ENCODE measurements at regions not wholly inside any gene's neighbourhood (a gene's known extent, or its start where the extent isn't known, plus 50 kb on each side); places are given as distances from the start of the nearest gene placed in this dataset.

- H3K36me3 ChIP-seq (ENCODE audit: control insufficient read depth, insufficient read depth, low read length): no peaks in the 10 kb centered on the region
- no peaks in the 10 kb centered on the region for H3K4me1 ChIP-seq
- no peak overlapping the region for H3K27ac ChIP-seq
- no peak overlapping the region for H3K9ac ChIP-seq
- no peaks in the 10 kb centered on the region for H3K27me3 ChIP-seq (ENCODE audit: control insufficient read depth, insufficient read depth, low read length)
- no peaks in the 10 kb centered on the region for H3K9me3 ChIP-seq (ENCODE audit: control insufficient read depth, low read length)
- H3K4me2 ChIP-seq (ENCODE audit: low read length): no peak overlapping the region
- no peak overlapping the region for H2AFZ ChIP-seq
- H3K4me3 ChIP-seq (ENCODE audit: low read depth, low read length): no peak overlapping the region
- no peaks in the 10 kb centered on the region for H3K79me2 ChIP-seq
- TF ChIP-seq, protein P1, sequence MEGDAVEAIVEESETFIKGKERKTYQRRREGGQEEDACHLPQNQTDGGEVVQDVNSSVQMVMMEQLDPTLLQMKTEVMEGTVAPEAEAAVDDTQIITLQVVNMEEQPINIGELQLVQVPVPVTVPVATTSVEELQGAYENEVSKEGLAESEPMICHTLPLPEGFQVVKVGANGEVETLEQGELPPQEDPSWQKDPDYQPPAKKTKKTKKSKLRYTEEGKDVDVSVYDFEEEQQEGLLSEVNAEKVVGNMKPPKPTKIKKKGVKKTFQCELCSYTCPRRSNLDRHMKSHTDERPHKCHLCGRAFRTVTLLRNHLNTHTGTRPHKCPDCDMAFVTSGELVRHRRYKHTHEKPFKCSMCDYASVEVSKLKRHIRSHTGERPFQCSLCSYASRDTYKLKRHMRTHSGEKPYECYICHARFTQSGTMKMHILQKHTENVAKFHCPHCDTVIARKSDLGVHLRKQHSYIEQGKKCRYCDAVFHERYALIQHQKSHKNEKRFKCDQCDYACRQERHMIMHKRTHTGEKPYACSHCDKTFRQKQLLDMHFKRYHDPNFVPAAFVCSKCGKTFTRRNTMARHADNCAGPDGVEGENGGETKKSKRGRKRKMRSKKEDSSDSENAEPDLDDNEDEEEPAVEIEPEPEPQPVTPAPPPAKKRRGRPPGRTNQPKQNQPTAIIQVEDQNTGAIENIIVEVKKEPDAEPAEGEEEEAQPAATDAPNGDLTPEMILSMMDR (IDR thresholded peaks at IDR 0.05): no peak
These were observed 571.9 kb upstream of the ZNF385D start for GRCh38 chr3:22322861-22323260.

GRCh38 chr3:22326305-22326704 is 575.3 kb upstream of the ZNF385D start:
- H3K36me3 ChIP-seq (ENCODE audit: control insufficient read depth, insufficient read depth, low read length): no peaks in the 10 kb centered on the region
- TF ChIP-seq, protein P1 (IDR thresholded peaks at IDR 0.05): no peak

GRCh38 chr3:22334996-22335395 is 584.0 kb upstream of the ZNF385D start:
- H3K27ac ChIP-seq: no peak overlapping the region
- H2AFZ ChIP-seq: no peak overlapping the region
- TF ChIP-seq, protein P1 (IDR thresholded peaks at IDR 0.05): no peak
- no peaks in the 10 kb centered on the region for H3K4me1 ChIP-seq
- no peaks in the 10 kb centered on the region for H3K36me3 ChIP-seq (ENCODE audit: control insufficient read depth, insufficient read depth, low read length)
- no peak overlapping the region for H3K9ac ChIP-seq
- H3K4me3 ChIP-seq (ENCODE audit: low read depth, low read length): no peak overlapping the region
- H3K27me3 ChIP-seq (ENCODE audit: control insufficient read depth, insufficient read depth, low read length): no peaks in the 10 kb centered on the region
- no peaks in the 10 kb centered on the region for H3K9me3 ChIP-seq (ENCODE audit: control insufficient read depth, low read length)
- no peak overlapping the region for H3K4me2 ChIP-seq (ENCODE audit: low read length)
- H3K79me2 ChIP-seq: no peaks in the 10 kb centered on the region

More at GRCh38 chr3:22326305-22326704, 575.3 kb upstream of the ZNF385D start:
- no peak overlapping the region for H3K27ac ChIP-seq
- H2AFZ ChIP-seq: no peak overlapping the region
- H3K9me3 ChIP-seq (ENCODE audit: control insufficient read depth, low read length): no peaks in the 10 kb centered on the region
- no peaks in the 10 kb centered on the region for H3K79me2 ChIP-seq
- no peak overlapping the region for H3K4me2 ChIP-seq (ENCODE audit: low read length)
- no peak overlapping the region for H3K4me3 ChIP-seq (ENCODE audit: low read depth, low read length)
- no peaks in the 10 kb centered on the region for H3K4me1 ChIP-seq
- no peaks in the 10 kb centered on the region for H3K27me3 ChIP-seq (ENCODE audit: control insufficient read depth, insufficient read depth, low read length)
- H3K9ac ChIP-seq: no peak overlapping the region

- H3K27ac ChIP-seq: no peak overlapping the region
- no peak overlapping the region for H2AFZ ChIP-seq
- no peak overlapping the region for H3K4me2 ChIP-seq (ENCODE audit: low read length)
- TF ChIP-seq, protein P1 (IDR thresholded peaks at IDR 0.05): no peak
- no peaks in the 10 kb centered on the region for H3K27me3 ChIP-seq (ENCODE audit: control insufficient read depth, insufficient read depth, low read length)
- no peaks in the 10 kb centered on the region for H3K4me1 ChIP-seq
- no peaks in the 10 kb centered on the region for H3K36me3 ChIP-seq (ENCODE audit: control insufficient read depth, insufficient read depth, low read length)
- H3K9ac ChIP-seq: no peak overlapping the region
- no peak overlapping the region for H3K4me3 ChIP-seq (ENCODE audit: low read depth, low read length)
- H3K79me2 ChIP-seq: no peaks in the 10 kb centered on the region
- no peaks in the 10 kb centered on the region for H3K9me3 ChIP-seq (ENCODE audit: control insufficient read depth, low read length)
These were observed 598.3 kb upstream of the ZNF385D start for GRCh38 chr3:22349215-22349851.

DNA sequence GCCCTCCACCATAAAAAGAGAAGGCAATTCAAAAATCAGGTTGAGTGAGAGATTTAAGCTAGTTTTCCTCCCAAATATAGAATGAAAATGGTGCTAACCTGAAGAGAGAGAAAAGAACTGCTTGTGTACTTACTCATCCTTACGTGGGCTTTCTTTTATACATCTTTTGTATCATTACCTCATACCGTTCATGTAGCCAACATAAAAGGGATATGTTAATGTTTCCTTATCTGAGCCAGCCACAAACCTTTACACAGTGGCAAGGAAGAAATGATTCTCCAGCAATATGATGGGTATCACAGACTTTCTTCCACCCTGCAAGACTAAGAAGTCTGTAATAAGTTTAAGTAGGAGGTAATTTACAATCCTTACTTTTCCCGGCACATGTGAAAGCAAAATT is 600.8 kb upstream of the ZNF385D start:
- H3K79me2 ChIP-seq: no peaks in the 10 kb centered on the region
- H3K4me1 ChIP-seq: no peaks in the 10 kb centered on the region
- H3K9ac ChIP-seq: no peak overlapping the region
- H3K36me3 ChIP-seq (ENCODE audit: control insufficient read depth, insufficient read depth, low read length): no peaks in the 10 kb centered on the region
- H3K27ac ChIP-seq: no peak overlapping the region
- H2AFZ ChIP-seq: no peak overlapping the region
- H3K27me3 ChIP-seq (ENCODE audit: control insufficient read depth, insufficient read depth, low read length): no peaks in the 10 kb centered on the region
- no peak overlapping the region for H3K4me2 ChIP-seq (ENCODE audit: low read length)
- no peaks in the 10 kb centered on the region for H3K9me3 ChIP-seq (ENCODE audit: control insufficient read depth, low read length)
- TF ChIP-seq, protein P1 (IDR thresholded peaks at IDR 0.05): no peak
- no peak overlapping the region for H3K4me3 ChIP-seq (ENCODE audit: low read depth, low read length)

Data from parathyroid adenoma (tissue), 2 donors.